ENCODE measurements at regions not wholly inside any gene's neighbourhood (a gene's known extent, or its start where the extent isn't known, plus 50 kb on each side); places are given as distances from the start of the nearest gene placed in this dataset.

GRCh38 chr22:34903416-34903815 lies 162.5 kb upstream of the ISX start:
- TF ChIP-seq POLR2A (IDR thresholded peaks at IDR 0.05; ENCODE audit: low read depth, low read length) = no peak
- TF ChIP-seq TAF1 (IDR thresholded peaks at IDR 0.05; ENCODE audit: borderline replicate concordance, low read depth, low read length) = no peak

Data from GM12892 (cell line).